Uterus (tissue), 2 donors: ENCODE measurements at regions not wholly inside any gene's neighbourhood (a gene's known extent, or its start where the extent isn't known, plus 50 kb on each side); places are given as distances from the start of the nearest gene placed in this dataset.

ENCODE experiments used
- POLR2A ChIP-seq, 2 donors: fragments of 450-650 bp; IDR thresholded peaks; one replicate each; pipeline ENCODE4 v1.6.1; 2016; ENCODE audit warnings: antibody characterized with exemption in 2 of 2, mild to moderate bottlenecking in 1 of 2, moderate library complexity in 1 of 2
- TF ChIP-seq, protein P1 (sequence below), 4 experiments: fragments of 200-600 bp in 2 of 4; fragments of 450-650 bp in 2 of 4; sonication (generic) in 2 of 4; IDR thresholded peaks; one replicate each; pipeline ENCODE4 v1.5.1; 2016 to 2019; ENCODE audit warnings: antibody characterized with exemption in 4 of 4, mild to moderate bottlenecking in 2 of 4, moderate library complexity in 1 of 4

DNA sequence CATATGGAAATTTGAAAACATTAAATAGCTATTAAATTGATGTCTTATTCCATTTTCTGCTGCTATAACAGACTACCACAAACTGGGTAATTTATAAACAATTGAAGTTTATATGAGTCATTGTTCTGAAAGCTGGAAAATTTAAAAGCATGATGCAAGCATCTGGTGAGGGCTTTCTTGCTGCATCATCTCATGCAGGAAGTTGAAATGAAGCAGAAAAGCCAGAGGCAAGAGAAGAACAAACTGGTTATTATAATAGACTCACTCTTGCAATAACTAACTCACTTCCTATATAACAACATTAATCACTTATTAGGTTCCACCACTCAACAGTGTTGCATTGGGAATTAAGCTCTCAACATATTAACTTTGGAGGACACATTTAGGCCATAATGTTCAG, 1277.4 kb downstream of the LRFN5 start:
- TF ChIP-seq, protein P1, sequence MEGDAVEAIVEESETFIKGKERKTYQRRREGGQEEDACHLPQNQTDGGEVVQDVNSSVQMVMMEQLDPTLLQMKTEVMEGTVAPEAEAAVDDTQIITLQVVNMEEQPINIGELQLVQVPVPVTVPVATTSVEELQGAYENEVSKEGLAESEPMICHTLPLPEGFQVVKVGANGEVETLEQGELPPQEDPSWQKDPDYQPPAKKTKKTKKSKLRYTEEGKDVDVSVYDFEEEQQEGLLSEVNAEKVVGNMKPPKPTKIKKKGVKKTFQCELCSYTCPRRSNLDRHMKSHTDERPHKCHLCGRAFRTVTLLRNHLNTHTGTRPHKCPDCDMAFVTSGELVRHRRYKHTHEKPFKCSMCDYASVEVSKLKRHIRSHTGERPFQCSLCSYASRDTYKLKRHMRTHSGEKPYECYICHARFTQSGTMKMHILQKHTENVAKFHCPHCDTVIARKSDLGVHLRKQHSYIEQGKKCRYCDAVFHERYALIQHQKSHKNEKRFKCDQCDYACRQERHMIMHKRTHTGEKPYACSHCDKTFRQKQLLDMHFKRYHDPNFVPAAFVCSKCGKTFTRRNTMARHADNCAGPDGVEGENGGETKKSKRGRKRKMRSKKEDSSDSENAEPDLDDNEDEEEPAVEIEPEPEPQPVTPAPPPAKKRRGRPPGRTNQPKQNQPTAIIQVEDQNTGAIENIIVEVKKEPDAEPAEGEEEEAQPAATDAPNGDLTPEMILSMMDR (IDR thresholded peaks at IDR 0.05): no peak
- no peak for TF ChIP-seq POLR2A (IDR thresholded peaks at IDR 0.05)
